H9 (cell line): ENCODE measurements at regions not wholly inside any gene's neighbourhood (a gene's known extent, or its start where the extent isn't known, plus 50 kb on each side); places are given as distances from the start of the nearest gene placed in this dataset.

ENCODE experiments used
- DNase-seq: peaks from one replicate; pipeline ENCODE4 v3.0.0-alpha.2; 2017
- H2AFZ ChIP-seq: one replicate; pipeline ENCODE4 v1.6.1; 2013; ENCODE audit warnings: mild to moderate bottlenecking, low read length, control low read depth, moderate library complexity
- H2AK5ac ChIP-seq: 2 replicates; pipeline ENCODE4 v1.6.1; 2013; ENCODE audit warnings: low read length, control low read depth, mixed read lengths; ENCODE audit not compliant: insufficient read length
- H2BK120ac ChIP-seq: one replicate; pipeline ENCODE4 v1.6.1; 2013; ENCODE audit warnings: low read depth, mild to moderate bottlenecking, low read length, control low read depth, inconsistent platforms; ENCODE audit not compliant: poor library complexity, severe bottlenecking
- H2BK12ac ChIP-seq: 2 replicates; pipeline ENCODE4 v1.6.1; 2013; ENCODE audit warnings: low read length, control low read depth, mixed read lengths, low read depth; ENCODE audit not compliant: insufficient read length
- H2BK15ac ChIP-seq: 2 replicates; pipeline ENCODE4 v1.6.1; 2013; ENCODE audit warnings: low read depth, low read length, control low read depth
- H2BK20ac ChIP-seq: one replicate; pipeline ENCODE4 v1.6.1; 2013; ENCODE audit warnings: low read depth, mild to moderate bottlenecking, low read length, control low read depth, inconsistent platforms; ENCODE audit not compliant: poor library complexity, severe bottlenecking
- H2BK5ac ChIP-seq: 2 replicates; pipeline ENCODE4 v1.6.1; 2013; ENCODE audit warnings: low read length, control low read depth, mixed read lengths; ENCODE audit not compliant: insufficient read length
- H3K14ac ChIP-seq: 2 replicates; pipeline ENCODE4 v1.6.1; 2013; ENCODE audit warnings: low read length, control low read depth; ENCODE audit not compliant: insufficient read depth
- H3K18ac ChIP-seq: 2 replicates; pipeline ENCODE4 v1.6.1; 2013; ENCODE audit warnings: low read depth, mild to moderate bottlenecking, mixed read lengths, low read length, control low read depth; ENCODE audit not compliant: insufficient read length
- H3K23ac ChIP-seq: 2 replicates; pipeline ENCODE4 v1.6.1; 2013; ENCODE audit warnings: low read length, control low read depth, mixed read lengths, low read depth; ENCODE audit not compliant: insufficient read length
- H3K23me2 ChIP-seq: 2 replicates; pipeline ENCODE4 v1.6.1; 2013; ENCODE audit warnings: low read depth, mild to moderate bottlenecking, mixed read lengths, low read length, control low read depth; ENCODE audit not compliant: insufficient read length, poor library complexity, severe bottlenecking
- H3K27ac ChIP-seq: 2 replicates; pipeline ENCODE4 v1.5.1; 2013; ENCODE audit warnings: low read length, control low read depth, mixed read lengths, low read depth; ENCODE audit not compliant: insufficient read length
- H3K27me3 ChIP-seq: 2 replicates; pipeline ENCODE4 v1.6.1; 2013; ENCODE audit warnings: low read length, control low read depth, inconsistent platforms; ENCODE audit not compliant: insufficient read depth
- H3K4ac ChIP-seq: 2 replicates; pipeline ENCODE4 v1.6.1; 2013; ENCODE audit warnings: low read depth, mild to moderate bottlenecking, control low read depth, inconsistent platforms, low read length, moderate library complexity
- H3K4me1 ChIP-seq: 2 replicates; pipeline ENCODE4 v1.6.1; 2013; ENCODE audit warnings: low read length, control low read depth, inconsistent platforms; ENCODE audit not compliant: insufficient read depth
- H3K4me2 ChIP-seq: 2 replicates; pipeline ENCODE4 v1.6.1; 2013; ENCODE audit warnings: low read length, control low read depth, mixed read lengths; ENCODE audit not compliant: insufficient read length, insufficient read depth
- H3K56ac ChIP-seq: 2 replicates; pipeline ENCODE4 v1.6.1; 2013; ENCODE audit warnings: low read depth, mild to moderate bottlenecking, mixed read lengths, low read length, control low read depth; ENCODE audit not compliant: insufficient read length
- H3K79me1 ChIP-seq: 2 replicates; pipeline ENCODE4 v1.6.1; 2013; ENCODE audit warnings: low read depth, mild to moderate bottlenecking, moderate library complexity, low read length, control low read depth, inconsistent platforms; ENCODE audit not compliant: insufficient read depth, poor library complexity, severe bottlenecking
- H3K79me2 ChIP-seq: 2 replicates; pipeline ENCODE4 v1.6.1; 2013; ENCODE audit warnings: low read length, control low read depth, inconsistent platforms; ENCODE audit not compliant: insufficient read depth
- H3K9ac ChIP-seq: 2 replicates; pipeline ENCODE4 v1.6.1; 2013; ENCODE audit warnings: low read length, control low read depth, mixed read lengths; ENCODE audit not compliant: insufficient read length; ENCODE audit errors: extremely low read depth
- H3K9me3 ChIP-seq: one replicate; pipeline ENCODE4 v1.6.1; 2013; ENCODE audit warnings: low read depth, low read length, inconsistent platforms; ENCODE audit not compliant: control insufficient read depth
- H3T11ph ChIP-seq: one replicate; pipeline ENCODE4 v1.6.1; 2013; ENCODE audit warnings: mild to moderate bottlenecking, low read length, control low read depth, inconsistent platforms
- H4K20me1 ChIP-seq: one replicate; pipeline ENCODE4 v1.6.1; 2013; ENCODE audit not compliant: control insufficient read depth, insufficient read length, insufficient read depth
- H4K5ac ChIP-seq: 2 replicates; pipeline ENCODE4 v1.6.1; 2013; ENCODE audit warnings: low read depth, mild to moderate bottlenecking, mixed read lengths, low read length, control low read depth; ENCODE audit not compliant: insufficient read length
- H4K8ac ChIP-seq: replicated peaks from 2 replicates; pipeline ENCODE4 v1.6.1; 2013; ENCODE audit warnings: low read length, control low read depth, mixed read lengths, low read depth; ENCODE audit not compliant: insufficient read length
- H4K91ac ChIP-seq: 2 replicates; pipeline ENCODE4 v1.6.1; 2013; ENCODE audit warnings: low read depth, mild to moderate bottlenecking, moderate library complexity, mixed read lengths, low read length, control low read depth; ENCODE audit not compliant: insufficient read length
- H3K27ac Mint-ChIP-seq, 3 experiments: 2 replicates in 2 of 3; 3 replicates in 1 of 3; pipeline ENCODE4 v1.8.0; 2020 to 2021; ENCODE audit warnings: mixed read lengths in 3 of 3, mild to moderate bottlenecking in 1 of 3, moderate library complexity in 1 of 3
- H3K27me3 Mint-ChIP-seq: 2 replicates; pipeline ENCODE4 v1.8.0; 2021; ENCODE audit warnings: low read depth, mild to moderate bottlenecking, moderate library complexity, mixed read lengths
- H3K36me3 Mint-ChIP-seq, 3 experiments: 2 replicates in 2 of 3; 3 replicates in 1 of 3; pipeline ENCODE4 v1.8.0; 2020 to 2021; ENCODE audit warnings: low read depth in 3 of 3, mixed read lengths in 3 of 3; ENCODE audit not compliant: insufficient read depth in 1 of 3
- H3K4me1 Mint-ChIP-seq, 2 experiments: 2 replicates each; pipeline ENCODE4 v1.8.0; 2020; ENCODE audit warnings: mixed read lengths in 2 of 2
- H3K4me3 Mint-ChIP-seq, 2 experiments: 2 replicates in 1 of 2; 3 replicates in 1 of 2; pipeline ENCODE4 v1.8.0; 2020 to 2021; ENCODE audit warnings: mild to moderate bottlenecking in 2 of 2, mixed read lengths in 2 of 2, moderate library complexity in 1 of 2
- H3K9me3 Mint-ChIP-seq, 2 experiments: 2 replicates in 1 of 2; 3 replicates in 1 of 2; pipeline ENCODE4 v1.8.0; 2020; ENCODE audit warnings: mild to moderate bottlenecking in 2 of 2, mixed read lengths in 2 of 2, moderate library complexity in 1 of 2
- WGBS: extraction: QIAGEN DNeasy Blood & Tissue Kit; methylation state at CpG from one replicate; pipeline ENCODE4 v1.1.7; 2013; ENCODE audit warnings: missing lambda C conversion rate, low lambda C conversion rate, mixed read lengths; ENCODE audit not compliant: insufficient read length; ENCODE audit errors: extremely low coverage; 5-methylcytosine and 5-hydroxymethylcytosine counted together
- TF ChIP-seq, protein P1 (sequence below): fragments of 200-600 bp; sonication (generic); conservative IDR thresholded peaks from 3 replicates; pipeline ENCODE4 v1.8.0; 2021; ENCODE audit warnings: antibody characterized with exemption, mild to moderate bottlenecking

DNA sequence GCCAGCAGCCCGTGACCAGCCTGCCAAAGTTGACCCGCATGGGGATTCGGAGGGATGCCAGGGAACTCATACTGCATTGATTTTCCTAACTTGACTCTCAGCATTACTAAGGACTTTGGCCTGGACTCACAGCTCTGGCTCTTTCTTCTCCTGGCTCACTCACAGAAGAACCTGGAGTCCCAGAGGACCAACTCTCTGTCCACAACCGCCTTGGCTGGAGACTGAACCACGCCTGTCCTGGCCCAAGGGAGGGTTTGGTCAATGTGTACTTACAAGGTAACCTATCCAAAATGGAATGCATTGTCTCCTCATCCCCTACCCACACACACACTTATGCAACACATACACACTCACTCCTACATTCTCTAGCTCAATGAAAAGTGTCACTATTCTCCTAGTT is 135.6 kb upstream of the KLHL29 start:
- H3K27ac Mint-ChIP-seq: no peak overlapping the region

More for the DNA sequence above, 135.6 kb upstream of the KLHL29 start:
- Mint-ChIP-seq H3K4me1 (0 out of 4 replicates have a peak, but pooled peaks cover 0 to 2% of the 10 kb centered on the region in 2 experiments), H3K36me3 (no peaks in the 10 kb centered on the region), H3K4me3 (no peak overlapping the region), H3K9me3 (no peaks in the 10 kb centered on the region), H3K27me3 (peaks cover 3% of the 10 kb centered on the region; the same call in 1 of the 2 replicates)
- Histone ChIP-seq H2BK15ac (no peak overlapping the region), H4K20me1 (no peaks in the 10 kb centered on the region), H2BK12ac (no peak overlapping the region), H3K14ac (no peak overlapping the region), H3K23me2 (no peaks in the 10 kb centered on the region), H3K4ac (no peak overlapping the region), H3K79me1 (no peaks in the 10 kb centered on the region), H2BK120ac (no peak overlapping the region), H3K23ac (no peak overlapping the region), H2BK20ac (no peak overlapping the region), H3K27me3 (no peaks in the 10 kb centered on the region), H4K5ac (no peak overlapping the region), H3K9me3 (no peaks in the 10 kb centered on the region), H3K79me2 (no peaks in the 10 kb centered on the region), H4K8ac (no peak overlapping the region), H2AFZ (no peak overlapping the region), H2AK5ac (no peak overlapping the region), H3K56ac (no peak overlapping the region), H3K18ac (no peak overlapping the region), H3K4me1 (no peaks in the 10 kb centered on the region), H3K27ac (no peak overlapping the region), H3K9ac (no peak overlapping the region), H3T11ph (no peak overlapping the region), H3K4me2 (no peak overlapping the region), H4K91ac (no peak overlapping the region), H2BK5ac (no peak overlapping the region)
- no CpG with 5 or more reads among the region's 5 CpGs for WGBS
- DNase-seq: no peak
- TF ChIP-seq, protein P1, sequence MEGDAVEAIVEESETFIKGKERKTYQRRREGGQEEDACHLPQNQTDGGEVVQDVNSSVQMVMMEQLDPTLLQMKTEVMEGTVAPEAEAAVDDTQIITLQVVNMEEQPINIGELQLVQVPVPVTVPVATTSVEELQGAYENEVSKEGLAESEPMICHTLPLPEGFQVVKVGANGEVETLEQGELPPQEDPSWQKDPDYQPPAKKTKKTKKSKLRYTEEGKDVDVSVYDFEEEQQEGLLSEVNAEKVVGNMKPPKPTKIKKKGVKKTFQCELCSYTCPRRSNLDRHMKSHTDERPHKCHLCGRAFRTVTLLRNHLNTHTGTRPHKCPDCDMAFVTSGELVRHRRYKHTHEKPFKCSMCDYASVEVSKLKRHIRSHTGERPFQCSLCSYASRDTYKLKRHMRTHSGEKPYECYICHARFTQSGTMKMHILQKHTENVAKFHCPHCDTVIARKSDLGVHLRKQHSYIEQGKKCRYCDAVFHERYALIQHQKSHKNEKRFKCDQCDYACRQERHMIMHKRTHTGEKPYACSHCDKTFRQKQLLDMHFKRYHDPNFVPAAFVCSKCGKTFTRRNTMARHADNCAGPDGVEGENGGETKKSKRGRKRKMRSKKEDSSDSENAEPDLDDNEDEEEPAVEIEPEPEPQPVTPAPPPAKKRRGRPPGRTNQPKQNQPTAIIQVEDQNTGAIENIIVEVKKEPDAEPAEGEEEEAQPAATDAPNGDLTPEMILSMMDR: no peak
